SU-DHL-6 (cell line): ENCODE measurements at regions not wholly inside any gene's neighbourhood (a gene's known extent, or its start where the extent isn't known, plus 50 kb on each side); places are given as distances from the start of the nearest gene placed in this dataset.

ENCODE experiments used
- H2AFZ ChIP-seq: fragments of 200-600 bp; sonication (generic); 2 replicates; pipeline ENCODE4 v1.6.1; 2014; ENCODE audit warnings: low read depth, mild to moderate bottlenecking, moderate library complexity, mixed read lengths, antibody characterized with exemption, low read length; ENCODE audit not compliant: severe bottlenecking
- H3F3A ChIP-seq: fragments of 200-600 bp; shearing (Covaris generic); 2 replicates; pipeline ENCODE4 v1.6.0; 2016; ENCODE audit warnings: antibody characterized with exemption, mild to moderate bottlenecking; ENCODE audit not compliant: insufficient read depth
- H3K27ac ChIP-seq: fragments of 200-600 bp; sonication (generic); 2 replicates; pipeline ENCODE4 v1.5.1; 2016; ENCODE audit warnings: low read depth, mild to moderate bottlenecking, low read length, moderate library complexity, mixed read lengths
- H3K27me3 ChIP-seq: fragments of 200-600 bp; sonication (generic), shearing (Covaris generic); 2 replicates; pipeline ENCODE4 v1.6.0; 2014; ENCODE audit warnings: mild to moderate bottlenecking, low read length
- H3K36me3 ChIP-seq: fragments of 200-600 bp; sonication (generic); 2 replicates; pipeline ENCODE4 v1.6.1; 2014; ENCODE audit warnings: mild to moderate bottlenecking, low read length, mixed read lengths
- H3K4me2 ChIP-seq: fragments of 300-600, 200-600 bp; shearing (Covaris generic), sonication (generic); 2 replicates; pipeline ENCODE4 v1.6.0; 2014; ENCODE audit warnings: low read length, low read depth, mild to moderate bottlenecking; ENCODE audit not compliant: poor library complexity, severe bottlenecking
- H3K4me3 ChIP-seq: fragments of 200-600 bp; sonication (generic); 2 replicates; pipeline ENCODE4 v1.5.1; 2014; ENCODE audit warnings: antibody characterized with exemption, low read length, mild to moderate bottlenecking, mixed read lengths; ENCODE audit not compliant: insufficient read depth, poor library complexity, severe bottlenecking
- H3K79me2 ChIP-seq: fragments of 200-600 bp; sonication (generic); 2 replicates; pipeline ENCODE4 v1.6.1; 2014; ENCODE audit warnings: mild to moderate bottlenecking, low read length, moderate library complexity; ENCODE audit not compliant: insufficient read depth
- H3K9ac ChIP-seq: fragments of 200-600 bp; sonication (generic); 2 replicates; pipeline ENCODE4 v1.7.0; 2014; ENCODE audit warnings: mild to moderate bottlenecking, low read length
- H3K9me2 ChIP-seq: fragments of 200-600 bp; sonication (generic); replicated peaks from 2 replicates; pipeline ENCODE4 v1.6.1; 2014; ENCODE audit warnings: low read length; ENCODE audit not compliant: insufficient read depth
- H3K9me3 ChIP-seq: fragments of 200-600 bp; sonication (generic); 2 replicates; pipeline ENCODE4 v1.6.1; 2014; ENCODE audit warnings: low read length, mixed read lengths; ENCODE audit not compliant: insufficient read depth
- H4K20me1 ChIP-seq: fragments of 200-600 bp; sonication (generic); 2 replicates; pipeline ENCODE4 v1.6.1; 2014; ENCODE audit warnings: low read depth, mild to moderate bottlenecking, antibody characterized with exemption, low read length, moderate library complexity, mixed read lengths
- EZH2phosphoT487 ChIP-seq: fragments of 200-600 bp; sonication (generic), shearing (Covaris generic); conservative IDR thresholded peaks from 2 replicates; pipeline ENCODE4 v1.6.1; 2018; ENCODE audit warnings: mild to moderate bottlenecking, antibody characterized with exemption, low read length, moderate library complexity, mixed read lengths
- TF ChIP-seq, protein P1 (sequence below): fragments of 200-600 bp; sonication (generic); IDR thresholded peaks from one replicate; pipeline ENCODE4 v1.5.1; 2017; ENCODE audit warnings: antibody characterized with exemption, mild to moderate bottlenecking, low read length, moderate library complexity; ENCODE audit not compliant: insufficient read depth, poor library complexity, severe bottlenecking

DNA sequence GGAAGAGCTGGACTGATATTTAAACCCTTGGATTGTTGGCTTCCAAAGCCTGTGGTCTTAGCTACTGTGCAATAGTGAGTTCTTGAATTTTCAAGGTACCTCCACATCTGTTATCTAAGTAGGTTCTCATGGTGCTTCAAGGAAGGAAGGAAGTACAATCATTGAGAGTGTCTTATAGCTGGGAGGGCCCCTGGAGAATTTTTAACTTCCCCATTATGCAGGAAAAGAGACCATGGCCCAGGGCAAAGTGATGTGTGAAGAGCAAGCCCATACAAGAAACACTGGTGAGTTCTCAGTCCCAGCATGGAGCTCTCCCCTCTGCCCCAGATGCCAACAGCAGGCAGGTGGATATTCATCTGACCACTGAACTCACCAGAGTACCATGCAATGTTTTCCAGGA, 169.0 kb upstream of the IRX6 start:
- no peaks in the 10 kb centered on the region for H3K36me3 ChIP-seq

DNA sequence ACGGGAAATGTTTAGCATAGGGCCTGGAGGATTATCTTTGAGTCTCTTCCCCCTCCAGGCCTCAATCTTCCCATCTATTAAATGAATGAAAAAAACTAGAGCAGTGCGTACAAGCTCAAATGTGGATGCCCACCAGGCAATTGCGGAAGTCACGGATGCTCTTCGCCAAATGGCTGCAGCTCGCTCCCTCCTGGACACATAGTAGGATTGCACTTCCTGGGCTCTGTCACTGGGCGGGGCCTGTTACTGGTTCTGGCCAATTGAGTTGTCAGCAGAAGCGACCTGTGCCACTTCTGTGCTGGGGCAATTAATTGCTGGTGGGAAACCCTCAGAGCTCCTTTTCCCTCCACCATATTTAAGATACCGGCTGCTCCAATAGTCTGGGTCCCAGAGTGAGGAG, 168.2 kb upstream of the IRX6 start:
- Histone ChIP-seq H3F3A (no peaks in the 10 kb centered on the region), H3K4me3 (no peak overlapping the region), H3K79me2 (no peaks in the 10 kb centered on the region), H3K36me3 (no peaks in the 10 kb centered on the region), H3K4me2 (no peak overlapping the region), H4K20me1 (no peaks in the 10 kb centered on the region), H3K27ac (no peak overlapping the region), H2AFZ (no peak overlapping the region), H3K27me3 (no peaks in the 10 kb centered on the region), H3K9me3 (no peaks in the 10 kb centered on the region), H3K9me2 (no peaks in the 10 kb centered on the region), H3K9ac (no peak overlapping the region)
- TF ChIP-seq, protein P1, sequence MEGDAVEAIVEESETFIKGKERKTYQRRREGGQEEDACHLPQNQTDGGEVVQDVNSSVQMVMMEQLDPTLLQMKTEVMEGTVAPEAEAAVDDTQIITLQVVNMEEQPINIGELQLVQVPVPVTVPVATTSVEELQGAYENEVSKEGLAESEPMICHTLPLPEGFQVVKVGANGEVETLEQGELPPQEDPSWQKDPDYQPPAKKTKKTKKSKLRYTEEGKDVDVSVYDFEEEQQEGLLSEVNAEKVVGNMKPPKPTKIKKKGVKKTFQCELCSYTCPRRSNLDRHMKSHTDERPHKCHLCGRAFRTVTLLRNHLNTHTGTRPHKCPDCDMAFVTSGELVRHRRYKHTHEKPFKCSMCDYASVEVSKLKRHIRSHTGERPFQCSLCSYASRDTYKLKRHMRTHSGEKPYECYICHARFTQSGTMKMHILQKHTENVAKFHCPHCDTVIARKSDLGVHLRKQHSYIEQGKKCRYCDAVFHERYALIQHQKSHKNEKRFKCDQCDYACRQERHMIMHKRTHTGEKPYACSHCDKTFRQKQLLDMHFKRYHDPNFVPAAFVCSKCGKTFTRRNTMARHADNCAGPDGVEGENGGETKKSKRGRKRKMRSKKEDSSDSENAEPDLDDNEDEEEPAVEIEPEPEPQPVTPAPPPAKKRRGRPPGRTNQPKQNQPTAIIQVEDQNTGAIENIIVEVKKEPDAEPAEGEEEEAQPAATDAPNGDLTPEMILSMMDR = no peak
- no peak for TF ChIP-seq EZH2phosphoT487

More for the DNA sequence above, 169.0 kb upstream of the IRX6 start:
- Histone ChIP-seq H3K4me3 (no peak overlapping the region), H3K9me2 (no peaks in the 10 kb centered on the region), H3F3A (no peaks in the 10 kb centered on the region), H3K4me2 (no peak overlapping the region), H4K20me1 (no peaks in the 10 kb centered on the region), H3K27me3 (no peaks in the 10 kb centered on the region), H2AFZ (no peak overlapping the region), H3K9me3 (no peaks in the 10 kb centered on the region), H3K79me2 (no peaks in the 10 kb centered on the region), H3K27ac (no peak overlapping the region), H3K9ac (no peak overlapping the region)
- no peak for TF ChIP-seq EZH2phosphoT487
- TF ChIP-seq, protein P1 = no peak

DNA sequence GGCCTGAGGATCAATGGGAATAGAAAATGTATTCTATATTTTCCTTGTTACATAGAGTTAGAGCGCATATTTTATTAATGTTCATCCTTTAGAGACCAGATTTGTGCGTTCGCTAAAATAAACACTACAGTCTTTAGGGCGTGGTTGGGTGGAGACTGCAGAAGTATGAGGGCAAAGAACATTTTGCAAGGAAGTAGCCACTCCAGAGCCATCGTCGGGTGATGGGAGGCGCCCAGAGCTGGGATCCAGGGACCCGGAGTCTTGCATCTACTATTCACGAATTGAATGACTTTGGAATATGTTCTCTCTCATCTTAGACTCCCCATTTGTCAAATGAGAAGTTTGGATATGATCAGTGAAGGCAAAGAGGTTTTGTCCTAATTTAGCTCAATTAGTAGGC, 154.2 kb upstream of the IRX6 start:
- H3K4me2 ChIP-seq = no peak overlapping the region
- no peaks in the 10 kb centered on the region for H3K79me2 ChIP-seq
- H3K27me3 ChIP-seq = no peaks in the 10 kb centered on the region
- no peaks in the 10 kb centered on the region for H3K9me3 ChIP-seq
- no peak overlapping the region for H2AFZ ChIP-seq
- no peaks in the 10 kb centered on the region for H3K36me3 ChIP-seq
- TF ChIP-seq EZH2phosphoT487 = no peak
- TF ChIP-seq, protein P1 = no peak
- no peaks in the 10 kb centered on the region for H4K20me1 ChIP-seq
- H3F3A ChIP-seq = no peaks in the 10 kb centered on the region
- no peaks in the 10 kb centered on the region for H3K9me2 ChIP-seq
- no peak overlapping the region for H3K27ac ChIP-seq
- H3K4me3 ChIP-seq = no peak overlapping the region
- no peak overlapping the region for H3K9ac ChIP-seq

DNA sequence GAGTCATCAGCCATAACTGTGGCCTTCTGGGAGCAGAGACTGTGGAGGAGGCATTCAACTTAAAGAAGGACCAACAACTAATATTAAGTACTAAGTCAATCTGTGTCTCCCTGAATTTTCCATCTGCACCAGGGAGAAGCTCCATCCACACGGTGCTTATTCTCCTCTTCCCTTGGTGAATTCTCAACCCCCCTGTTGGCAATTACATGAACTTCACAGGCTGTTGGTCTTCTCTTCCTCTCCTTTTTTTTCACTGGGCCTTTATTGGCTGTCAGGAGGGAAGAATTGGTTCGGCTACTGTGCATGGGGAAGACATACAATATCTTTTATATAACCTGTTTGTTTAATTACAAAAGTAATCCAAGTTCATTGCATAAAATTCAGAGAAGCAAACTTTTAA, 152.8 kb upstream of the IRX6 start:
- no peak overlapping the region for H3K4me2 ChIP-seq
- H3K4me3 ChIP-seq = no peak overlapping the region
- H3F3A ChIP-seq = no peaks in the 10 kb centered on the region
- no peaks in the 10 kb centered on the region for H4K20me1 ChIP-seq
- TF ChIP-seq EZH2phosphoT487 = no peak
- TF ChIP-seq, protein P1 = no peak
- no peaks in the 10 kb centered on the region for H3K9me3 ChIP-seq
- no peak overlapping the region for H3K27ac ChIP-seq
- no peaks in the 10 kb centered on the region for H3K9me2 ChIP-seq
- H3K9ac ChIP-seq = no peak overlapping the region
- H3K36me3 ChIP-seq = no peaks in the 10 kb centered on the region
- H3K79me2 ChIP-seq = no peaks in the 10 kb centered on the region
- no peak overlapping the region for H2AFZ ChIP-seq
- H3K27me3 ChIP-seq = no peaks in the 10 kb centered on the region
